HG03520 (cell line): ENCODE measurements at regions not wholly inside any gene's neighbourhood (a gene's known extent, or its start where the extent isn't known, plus 50 kb on each side); places are given as distances from the start of the nearest gene placed in this dataset.

ENCODE experiments used
- ATAC-seq: cut with Tn5 transposase; IDR thresholded peaks from one replicate; pipeline ENCODE4 v1.9.1; 2021; ENCODE audit warnings: mild to moderate bottlenecking, moderate library complexity; ENCODE audit not compliant: unreplicated experiment

DNA sequence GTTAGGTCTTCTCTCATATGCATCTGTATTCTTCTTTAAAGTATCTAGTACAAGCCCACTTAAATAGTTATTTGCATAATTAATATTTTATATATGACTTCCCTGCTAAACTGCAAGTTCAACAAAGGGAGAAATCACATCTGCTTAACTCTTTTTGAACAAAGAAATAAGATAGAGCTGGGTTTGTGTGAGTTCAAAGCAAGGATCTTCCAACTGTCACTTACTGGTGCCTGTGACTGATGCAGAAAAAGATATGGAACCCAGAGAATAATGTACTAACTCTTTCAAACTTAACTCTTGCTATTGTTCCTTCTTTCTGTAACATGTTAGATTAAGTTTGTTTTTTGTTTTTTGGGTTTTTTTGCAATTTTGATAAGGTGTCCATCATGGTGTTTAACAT, 71.3 kb upstream of the SP4 start:
- no peak for ATAC-seq

DNA sequence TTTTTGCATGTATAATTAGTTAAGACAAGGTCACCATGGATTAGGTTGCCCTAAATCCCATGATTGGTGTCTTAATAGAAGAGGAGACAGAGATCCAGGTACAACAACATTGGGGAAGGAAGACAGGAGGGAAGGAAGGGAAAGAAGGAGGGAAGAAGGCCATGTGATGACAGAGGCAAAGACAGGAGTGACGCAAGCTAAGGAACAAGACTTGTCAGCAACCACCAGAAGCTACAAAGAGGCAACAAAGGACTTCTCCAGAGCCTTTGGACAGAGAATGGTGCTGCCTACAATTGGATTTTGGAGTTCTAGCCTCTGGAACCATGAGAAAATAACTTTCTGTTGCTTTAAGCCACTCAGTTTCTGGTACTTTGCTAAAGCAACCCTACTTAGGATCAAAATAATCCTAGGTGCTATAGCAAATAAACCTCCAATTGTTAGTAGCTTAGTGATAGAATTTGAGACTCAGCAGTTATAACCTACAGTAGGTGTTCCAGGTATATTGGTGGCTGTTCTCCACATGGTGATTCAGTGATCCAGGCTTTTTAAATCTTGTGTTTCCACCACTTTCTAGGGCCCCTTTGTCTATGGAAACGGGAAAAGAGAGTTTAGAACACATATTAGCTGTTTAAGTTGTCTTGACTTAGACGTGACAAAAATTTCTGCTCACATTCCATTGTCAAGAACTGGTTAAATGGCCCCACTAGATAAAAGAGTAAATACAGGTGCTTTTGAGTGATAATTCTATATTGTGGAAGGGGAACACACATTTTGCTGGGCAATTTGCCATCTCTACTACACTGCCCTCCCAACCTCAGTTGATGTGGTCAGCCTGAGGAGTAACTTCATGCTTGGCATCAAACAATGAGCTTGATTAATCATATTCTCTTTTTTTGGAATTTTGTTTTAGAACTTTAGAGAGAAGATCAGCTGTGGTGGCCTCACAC, 70.5 kb upstream of the SP4 start:
- ATAC-seq = no peak

DNA sequence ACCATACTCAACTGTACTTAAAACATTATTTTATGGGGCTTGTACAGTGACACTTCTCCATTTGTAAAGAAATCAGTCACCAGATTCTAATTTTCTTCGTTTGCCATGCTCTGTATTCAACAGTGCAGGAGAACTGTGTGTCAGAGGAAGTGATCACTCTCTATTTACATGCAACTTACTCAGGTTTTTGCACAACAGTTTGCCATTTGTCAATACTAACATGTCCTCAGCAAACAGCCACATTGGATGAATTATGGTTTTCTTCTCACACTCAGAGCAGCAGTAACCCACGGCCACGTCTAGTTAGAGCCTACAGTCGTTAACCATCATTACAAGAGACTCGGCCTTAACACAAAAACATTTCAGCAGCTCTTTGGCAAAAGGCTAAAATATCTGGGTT, 69.2 kb upstream of the SP4 start:
- no peak for ATAC-seq

DNA sequence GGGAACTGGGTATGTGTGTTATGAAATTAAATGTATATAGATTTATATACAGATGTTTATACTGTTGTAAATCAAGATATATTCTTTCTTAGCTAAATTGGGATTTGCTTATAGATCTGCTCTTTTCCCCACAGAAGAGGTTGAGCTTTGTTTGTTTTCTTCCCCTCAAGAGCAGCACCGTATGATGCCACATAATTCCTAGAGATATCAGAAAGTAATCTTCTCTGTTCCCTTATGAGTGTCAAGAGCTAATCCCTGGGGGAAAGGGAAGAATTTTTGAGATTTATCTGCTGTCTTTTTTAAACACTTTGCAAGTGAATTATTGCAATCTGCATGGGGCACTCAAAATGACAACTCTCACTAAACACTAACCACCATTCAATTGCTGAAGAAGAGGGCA, 68.7 kb upstream of the SP4 start:
- no peak for ATAC-seq

DNA sequence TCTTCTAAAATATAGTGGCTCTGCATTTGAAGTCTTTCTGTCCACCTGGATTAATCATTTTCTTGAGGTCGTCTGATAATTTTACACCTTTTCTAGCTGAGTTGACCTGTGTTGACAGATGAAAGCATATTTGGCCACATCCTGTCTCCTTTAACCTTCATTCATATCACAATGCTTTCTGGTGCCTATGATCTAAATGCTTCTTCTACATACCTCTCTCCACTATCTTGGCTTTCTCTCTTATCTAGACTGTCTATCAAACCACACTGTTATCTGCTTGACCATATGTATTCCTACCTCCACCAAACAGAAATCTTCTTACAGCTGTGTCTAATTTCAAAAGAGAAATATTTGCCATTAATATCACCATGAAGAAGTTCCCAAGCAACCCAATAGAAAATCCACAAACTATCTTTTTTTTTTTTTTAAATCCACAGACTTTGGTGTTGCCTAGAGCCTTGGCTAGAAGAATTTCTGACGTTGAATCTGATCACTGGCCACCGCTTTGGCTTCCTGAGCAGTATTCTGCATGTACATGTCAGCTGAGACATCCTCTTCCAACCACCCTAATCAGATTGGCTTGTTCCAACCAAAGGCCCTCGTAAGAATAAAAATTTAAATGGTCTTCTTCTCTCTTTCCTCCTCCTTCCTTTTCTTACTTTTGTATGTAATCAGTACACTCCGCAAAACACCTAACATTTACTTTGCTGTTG, 66.3 kb upstream of the SP4 start:
- no peak for ATAC-seq

DNA sequence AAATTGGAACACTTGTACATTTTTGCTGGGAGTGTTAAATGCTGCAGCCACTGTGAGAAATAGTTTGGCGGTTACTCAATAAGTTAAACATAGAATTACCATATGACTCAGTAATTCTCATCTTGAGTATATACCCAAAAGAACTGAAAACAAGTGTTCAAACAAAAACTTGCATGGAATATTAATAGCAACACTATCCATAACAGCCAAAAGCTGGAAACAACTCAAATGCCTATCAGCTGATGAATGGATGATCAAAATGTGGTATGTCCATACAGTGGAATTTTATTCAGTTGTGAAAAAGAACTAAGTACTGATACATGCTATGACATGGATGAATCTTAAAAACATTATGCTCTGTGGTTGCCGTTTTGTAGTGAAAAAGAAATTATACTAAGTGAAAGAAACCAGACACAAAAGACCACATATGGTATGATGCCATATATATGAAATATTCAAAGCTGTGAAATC, 63.0 kb upstream of the SP4 start:
- peak; percentile 71 for ATAC-seq

DNA sequence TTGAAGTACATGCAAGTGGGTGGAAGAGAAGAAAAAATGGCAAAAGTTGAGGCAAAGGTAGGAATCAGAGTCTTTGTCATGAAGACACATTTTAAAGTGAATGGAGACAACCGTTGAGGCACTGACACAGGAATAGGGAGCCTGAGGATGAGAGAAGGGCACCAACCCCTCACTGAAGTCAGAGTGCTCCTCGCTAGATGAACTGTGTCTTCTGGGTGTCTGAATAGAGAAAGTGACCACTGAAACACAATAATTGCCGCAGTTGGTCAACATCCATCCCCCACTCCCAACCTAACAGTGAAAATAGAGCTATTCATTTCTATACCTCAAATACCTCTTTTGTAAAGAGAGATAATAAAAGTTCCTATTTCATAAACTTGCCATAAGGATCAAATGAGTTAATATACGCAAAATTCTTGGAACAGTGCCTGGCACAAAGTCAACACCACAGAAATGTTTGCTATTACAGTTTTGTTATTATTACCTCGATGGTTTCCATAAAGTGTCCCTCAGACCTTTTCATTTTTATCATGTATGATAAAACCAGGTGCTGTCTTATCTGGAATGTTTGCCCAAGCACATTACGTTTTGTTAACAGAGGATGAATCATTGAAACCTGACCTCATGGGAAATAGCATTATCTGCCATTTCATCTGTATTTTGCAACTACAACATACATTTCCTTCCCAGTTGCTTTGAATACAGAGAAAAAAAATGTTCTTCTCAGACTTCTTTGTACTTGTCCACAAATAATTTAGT, 61.8 kb upstream of the SP4 start:
- no peak for ATAC-seq

DNA sequence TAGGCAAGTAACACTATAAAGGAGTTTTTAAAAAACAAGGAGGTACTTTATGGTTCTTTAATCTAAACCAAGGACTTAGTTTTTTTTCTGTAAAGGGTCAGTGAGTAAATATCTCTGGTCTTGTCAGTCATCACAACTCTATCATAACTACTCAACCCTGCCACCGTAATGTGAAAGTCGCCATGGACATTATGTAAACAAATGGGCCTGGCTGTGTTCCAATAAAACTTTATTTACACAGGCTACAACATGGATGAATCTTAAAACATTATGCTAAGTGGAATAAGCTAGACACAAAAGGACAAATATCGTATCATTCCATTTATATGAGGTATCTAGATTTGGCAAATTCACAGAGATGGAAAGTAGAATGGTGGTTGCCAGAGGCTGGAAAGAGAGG, 60.8 kb upstream of the SP4 start:
- no peak for ATAC-seq

DNA sequence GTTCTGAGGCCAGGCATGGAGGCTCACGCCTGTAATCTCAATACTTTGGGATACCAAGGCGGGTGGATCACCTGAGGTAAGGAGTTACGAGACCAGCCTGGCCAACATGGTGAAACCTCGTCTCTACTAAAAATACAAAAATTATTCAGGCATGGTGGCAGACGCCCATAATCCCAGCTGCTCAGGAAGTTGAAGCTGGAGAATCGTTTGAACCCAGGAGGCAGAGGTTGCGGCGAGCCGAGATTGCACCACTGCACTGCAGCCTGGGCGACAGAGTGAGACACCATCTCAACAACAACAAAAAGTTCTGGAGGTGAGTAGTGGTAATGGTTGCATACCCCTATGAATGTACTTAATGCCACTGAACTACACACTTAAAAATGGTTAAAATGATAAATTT, 60.3 kb upstream of the SP4 start:
- no peak for ATAC-seq

DNA sequence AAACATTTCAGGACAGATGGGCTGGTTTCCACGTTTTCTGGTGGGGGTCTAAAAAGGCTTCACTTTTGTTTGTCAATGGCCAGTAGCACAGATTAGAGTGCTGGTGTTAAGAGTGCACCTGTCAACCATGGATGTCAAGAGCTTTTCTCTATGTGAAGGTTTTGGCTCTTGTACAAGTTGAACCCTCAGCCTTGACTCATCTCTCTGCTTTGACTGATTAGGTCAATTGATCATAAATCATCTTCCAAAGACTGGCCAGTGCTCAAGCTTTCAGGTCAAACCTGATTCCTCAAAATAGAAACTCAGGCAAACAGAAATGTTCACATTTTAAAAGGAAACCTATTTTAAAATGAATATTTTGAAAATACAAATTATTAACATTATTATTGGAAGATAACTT, 59.6 kb upstream of the SP4 start:
- no peak for ATAC-seq

DNA sequence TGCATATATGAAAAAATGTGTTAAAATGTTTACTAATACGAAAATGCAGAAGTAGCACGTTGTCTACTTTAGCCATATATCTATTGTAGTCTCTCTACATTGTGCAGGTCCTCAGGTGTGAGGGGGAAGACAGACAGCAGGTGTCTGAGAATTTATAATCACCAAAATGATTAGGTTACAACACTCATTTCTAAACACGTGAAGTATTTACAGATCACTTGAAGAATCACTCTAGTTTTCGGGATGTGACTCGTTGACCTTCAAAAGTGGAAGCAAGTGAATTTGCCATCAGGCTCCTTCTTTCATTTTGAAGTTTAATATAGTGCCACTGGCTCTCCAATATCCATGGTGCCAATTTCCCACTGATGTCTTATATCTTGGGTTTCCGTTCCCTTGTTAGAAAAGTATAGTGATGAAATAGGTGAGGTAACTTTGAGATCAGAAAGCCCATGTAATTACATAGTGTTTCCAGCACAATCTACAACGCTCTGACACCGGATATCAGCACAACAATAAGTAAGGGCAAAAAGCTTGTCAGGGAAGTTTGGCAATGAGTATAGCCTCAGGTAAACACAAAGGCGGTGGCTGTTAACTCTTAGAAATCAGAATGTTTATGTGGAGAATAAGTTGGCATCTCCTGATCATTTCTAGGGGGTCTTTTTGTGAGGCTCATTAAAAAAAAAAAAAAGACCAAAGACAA, 57.5 kb upstream of the SP4 start:
- no peak for ATAC-seq

DNA sequence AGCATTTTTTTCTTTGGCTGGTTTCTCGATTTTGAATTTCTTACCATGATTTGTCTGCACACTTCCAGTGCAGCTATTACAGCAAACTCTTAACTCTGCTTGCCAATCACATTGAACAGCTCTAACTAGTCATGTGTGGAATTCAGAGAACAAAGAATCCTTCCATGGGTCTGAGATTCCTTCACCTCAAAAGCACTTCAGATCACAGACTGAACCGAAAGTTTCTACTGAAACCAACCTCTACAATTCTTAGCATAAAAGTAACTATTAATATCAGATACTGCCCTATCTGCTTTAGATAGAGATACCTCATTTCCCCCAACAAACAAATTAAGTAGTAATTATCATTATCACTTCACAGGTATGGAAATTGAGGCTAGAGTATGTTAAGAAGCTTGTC, 56.5 kb upstream of the SP4 start:
- ATAC-seq = peak; percentile 65

DNA sequence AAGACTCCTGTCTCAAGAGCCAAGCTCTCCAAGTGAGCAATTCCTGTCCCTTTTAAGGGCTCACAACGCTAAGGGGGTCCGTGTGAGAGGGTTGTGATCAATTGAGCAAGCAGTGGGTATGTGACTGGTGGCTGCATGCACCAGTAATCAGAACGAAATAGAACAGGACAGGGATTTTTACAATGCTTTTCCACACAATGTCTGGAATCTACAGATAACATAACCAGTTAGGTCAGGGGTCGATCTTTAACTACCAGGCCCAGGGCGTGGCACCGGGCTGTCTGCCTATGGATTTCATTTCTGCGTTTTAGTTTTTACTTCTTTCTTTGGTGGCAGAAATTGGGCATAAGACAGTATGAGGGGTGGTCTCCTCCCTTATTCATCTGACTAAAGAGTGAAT, 54.9 kb upstream of the SP4 start:
- no peak for ATAC-seq

DNA sequence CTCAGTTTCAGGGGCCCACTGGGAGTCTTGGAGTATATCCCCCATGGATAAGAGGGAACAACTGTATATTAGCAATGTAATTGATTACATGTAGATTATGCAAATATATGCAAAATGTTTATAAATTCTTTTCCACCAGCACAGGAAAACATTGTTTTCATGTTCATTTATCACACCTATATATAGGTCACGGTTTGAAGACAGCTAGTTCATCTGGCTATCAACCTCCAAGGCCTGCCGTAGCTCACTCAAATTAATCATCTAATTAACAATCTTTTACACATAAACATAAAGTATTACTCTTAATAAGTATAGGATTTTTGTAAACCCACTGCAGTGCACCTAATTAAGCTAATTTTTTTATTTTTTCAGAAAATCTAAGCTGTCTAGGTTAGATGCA, 53.7 kb upstream of the SP4 start:
- ATAC-seq = no peak

DNA sequence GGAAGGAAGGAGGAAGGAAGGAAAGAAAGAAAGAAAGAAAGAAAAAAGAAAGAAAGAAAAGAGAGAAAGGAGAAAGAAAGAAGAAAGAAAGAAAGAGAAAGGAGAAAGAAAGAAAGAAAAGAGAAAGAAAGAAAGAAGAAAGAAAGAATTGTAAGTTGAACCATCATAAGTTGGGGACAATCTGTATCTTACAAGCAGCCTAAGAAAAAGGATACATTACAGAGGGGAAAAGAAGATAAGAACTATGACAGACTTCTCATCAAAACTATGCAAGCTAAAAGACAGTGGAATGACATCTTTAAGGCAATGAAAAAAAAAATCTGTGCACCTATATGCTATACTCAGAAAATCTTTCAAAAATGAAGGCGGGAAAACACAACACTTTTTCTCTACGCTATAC, 50.3 kb upstream of the SP4 start:
- no peak for ATAC-seq
